Right cardiac atrium (tissue), 5 donors: ENCODE measurements at regions not wholly inside any gene's neighbourhood (a gene's known extent, or its start where the extent isn't known, plus 50 kb on each side); places are given as distances from the start of the nearest gene placed in this dataset.
A peak's percentile ranks its signal among the peaks of the same experiment; 100 is the strongest.

Experiments used
- ATAC-seq, 2 donors: fragments of 200-7000 bp; cut with Tn5 transposase; one replicate each; pipeline versions ENCODE4 v1.8.0 to v1.9.1; 2020; ENCODE audit warnings: moderate library complexity in 2 of 2, mild to moderate bottlenecking in 1 of 2
- DNase-seq, 3 donors: peaks; one replicate each; pipeline ENCODE4 v3.0.0-alpha.2; 2020
- H3K27ac ChIP-seq: one replicate; pipeline ENCODE4 v1.5.1; 2013; ENCODE audit warnings: mild to moderate bottlenecking, low read length, control low read depth, moderate library complexity
- H3K27me3 ChIP-seq: one replicate; pipeline ENCODE4 v1.6.1; 2013; ENCODE audit not compliant: control insufficient read depth, insufficient read depth
- H3K4me1 ChIP-seq: one replicate; pipeline ENCODE4 v1.6.1; 2013; ENCODE audit warnings: low read length; ENCODE audit not compliant: control insufficient read depth, insufficient read depth
- H3K4me3 ChIP-seq: one replicate; pipeline ENCODE4 v1.5.1; 2013; ENCODE audit warnings: low read length, control low read depth
- H3K9me3 ChIP-seq: one replicate; pipeline ENCODE4 v1.6.1; 2013; ENCODE audit warnings: low read length; ENCODE audit not compliant: control insufficient read depth
- WGBS: extraction: QIAGEN DNeasy Blood & Tissue Kit; methylation state at CpG from one replicate; pipeline ENCODE4 v1.1.7; 2013; 5-methylcytosine and 5-hydroxymethylcytosine counted together
- intact Hi-C, 4 donors: fragments of 100-400 bp; cut with DNase I; formaldehyde crosslinking; loops; one replicate each; pipeline versions ENCODE4 v1.11.0 to v1.14.0; 2022 to 2023
- donor health status: healthy with polysubstance abuse.
- donor health status: DM: no; HTN: yes; CAD: no.
- donor health status: DM: no; HTN: no; CAD: no.
- donor health status: DM: no; HTN: yes; CAD: no; lungs with severe emphysema.
- donor health status: DM: yes; HTN: yes; CAD: no.

DNA sequence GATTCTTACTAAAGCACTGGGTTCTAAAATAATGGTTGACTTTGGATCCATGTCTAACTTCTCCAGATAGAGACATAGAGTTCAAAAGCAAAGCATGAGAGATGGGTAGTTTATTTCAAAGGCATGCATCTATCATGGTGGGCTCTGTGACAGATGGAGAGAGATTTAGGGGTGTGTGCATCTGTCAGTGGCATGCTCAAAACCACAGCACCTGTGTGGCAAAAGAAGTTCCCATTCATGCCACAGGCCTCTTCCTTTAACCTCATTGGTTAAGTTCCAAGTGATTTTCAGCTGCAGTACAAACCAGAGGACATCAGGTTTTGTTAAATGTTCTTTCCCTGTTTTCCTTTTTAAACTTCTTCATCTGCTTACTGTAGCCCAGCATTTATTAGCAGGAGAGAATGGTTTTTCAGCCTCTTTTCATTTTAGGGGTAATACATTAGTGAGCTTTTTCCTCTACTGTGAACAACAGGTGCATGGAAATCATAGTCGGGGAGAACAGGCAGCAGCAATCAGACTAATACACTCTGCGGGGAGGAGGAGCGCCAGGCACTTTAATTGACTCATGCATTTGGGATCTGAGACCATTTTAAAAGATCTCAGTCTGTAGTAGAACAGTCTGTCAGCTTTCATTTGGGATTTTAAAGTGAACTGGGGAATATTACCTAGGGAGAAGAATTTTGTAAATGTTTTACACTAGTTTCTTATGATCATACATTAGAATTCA, 52.4 kb upstream of the UPP2 start:
- DNase-seq (no peak), ATAC-seq (no peak)
- no peaks in the 10 kb centered on the region for H3K27me3 ChIP-seq
- no peaks in the 10 kb centered on the region for H3K9me3 ChIP-seq
- H3K4me1 ChIP-seq = no peaks in the 10 kb centered on the region
- 87% methylated on average over 3 of the region's 3 CpGs for WGBS
- no peak overlapping the region for H3K4me3 ChIP-seq
- no peak overlapping the region for H3K27ac ChIP-seq
- intact Hi-C loops = no loop called here

DNA sequence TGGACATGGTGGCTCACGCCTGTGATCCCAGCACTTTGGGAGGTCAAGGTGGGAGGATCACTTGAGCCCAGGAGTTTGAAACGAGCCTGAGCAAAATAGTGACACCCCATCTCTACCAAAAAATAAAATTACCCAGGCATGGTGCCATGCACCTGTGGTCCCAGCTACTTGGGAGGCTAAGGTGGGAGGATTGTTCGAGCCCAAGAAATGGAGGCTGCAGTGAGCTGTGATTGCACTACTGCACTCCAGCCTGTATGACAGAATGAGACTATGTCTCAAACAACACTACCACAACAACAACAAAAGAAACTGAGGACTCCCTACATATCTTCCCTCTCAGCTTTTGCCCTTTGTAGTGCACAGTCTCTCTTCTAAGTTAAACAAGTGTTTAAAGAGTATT, 53.3 kb upstream of the UPP2 start:
- no peaks in the 10 kb centered on the region for H3K27me3 ChIP-seq

DNA sequence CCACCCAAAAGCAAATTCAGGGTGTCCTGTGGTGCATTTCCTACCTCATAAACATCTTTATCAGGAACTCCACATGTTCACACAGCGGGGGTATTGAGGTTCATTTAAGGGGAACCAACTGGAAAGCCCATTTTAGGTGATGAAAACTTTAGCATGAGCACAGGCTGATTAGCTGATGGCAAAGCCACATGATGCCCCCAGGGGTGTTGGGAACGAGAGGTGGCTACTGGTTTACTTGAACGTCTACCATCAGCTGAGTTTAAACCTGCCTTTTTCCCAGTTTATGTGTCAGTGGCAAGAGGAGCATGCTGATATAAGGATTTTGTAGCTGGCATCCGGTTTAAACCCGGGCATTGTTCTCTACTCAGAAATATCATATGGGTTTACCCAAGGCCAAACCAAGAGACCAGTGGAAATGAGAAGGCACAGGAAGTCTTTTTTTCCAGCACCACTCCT, 54.5 kb upstream of the UPP2 start:
- ATAC-seq = peak in 1 of 2 donors; percentile 32
- no peaks in the 10 kb centered on the region for H3K4me1 ChIP-seq
- H3K9me3 ChIP-seq = no peaks in the 10 kb centered on the region
- no peak overlapping the region for H3K27ac ChIP-seq
- intact Hi-C loops = no loop called here
- H3K27me3 ChIP-seq = no peaks in the 10 kb centered on the region
- no peak for DNase-seq
- no peak overlapping the region for H3K4me3 ChIP-seq
- 56% methylated on average over 5 of the region's 5 CpGs for WGBS

More for the DNA sequence above, 53.3 kb upstream of the UPP2 start:
- no peak for DNase-seq
- H3K9me3 ChIP-seq = no peaks in the 10 kb centered on the region
- H3K4me3 ChIP-seq = no peak overlapping the region
- no peak for ATAC-seq
- H3K27ac ChIP-seq = no peak overlapping the region
- H3K4me1 ChIP-seq = no peaks in the 10 kb centered on the region
- intact Hi-C loops = no loop called here
- 94% methylated on average over 3 of the region's 3 CpGs for WGBS

DNA sequence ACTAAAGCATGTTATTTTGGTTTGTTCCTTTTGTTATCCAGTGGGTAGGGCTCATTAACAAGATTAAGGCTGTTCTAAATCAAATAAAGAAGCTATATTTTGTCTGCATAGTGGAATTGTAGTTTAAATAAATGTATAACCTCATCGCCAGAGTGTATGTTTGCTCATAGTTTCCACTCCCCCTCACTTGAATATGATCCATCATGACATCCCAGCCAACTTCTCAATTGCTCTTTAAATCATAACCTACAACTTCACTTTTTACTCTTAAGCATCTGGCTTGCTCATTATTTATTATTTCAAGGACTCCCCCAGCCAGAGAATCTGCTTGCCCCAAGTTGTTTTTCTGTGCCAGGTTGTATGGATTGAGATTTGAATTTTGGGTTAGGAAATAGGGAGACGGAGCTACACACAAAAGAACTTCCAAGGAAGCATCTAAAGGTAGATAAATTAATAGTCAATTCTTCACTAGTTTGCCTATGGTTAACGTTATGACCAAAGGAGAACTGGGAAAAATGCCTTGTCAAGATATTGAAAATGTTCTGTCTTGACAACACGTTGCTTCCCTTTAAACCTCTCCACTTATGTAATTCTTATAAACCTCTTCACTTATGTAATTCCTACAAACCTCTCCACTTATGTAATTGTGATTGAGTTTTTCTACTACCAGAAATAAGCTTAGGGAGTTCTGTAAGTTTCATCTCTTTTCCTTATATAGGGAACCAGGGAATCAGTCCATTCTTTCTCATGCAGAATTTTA, 55.4 kb upstream of the UPP2 start:
- intact Hi-C loops = no loop called here
- H3K4me3 ChIP-seq = no peak overlapping the region
- no peaks in the 10 kb centered on the region for H3K9me3 ChIP-seq
- H3K27me3 ChIP-seq = no peaks in the 10 kb centered on the region
- DNase-seq (no peak), ATAC-seq (no peak)
- no peaks in the 10 kb centered on the region for H3K4me1 ChIP-seq
- WGBS = 59% methylated on average over 4 of the region's 4 CpGs
- no peak overlapping the region for H3K27ac ChIP-seq

DNA sequence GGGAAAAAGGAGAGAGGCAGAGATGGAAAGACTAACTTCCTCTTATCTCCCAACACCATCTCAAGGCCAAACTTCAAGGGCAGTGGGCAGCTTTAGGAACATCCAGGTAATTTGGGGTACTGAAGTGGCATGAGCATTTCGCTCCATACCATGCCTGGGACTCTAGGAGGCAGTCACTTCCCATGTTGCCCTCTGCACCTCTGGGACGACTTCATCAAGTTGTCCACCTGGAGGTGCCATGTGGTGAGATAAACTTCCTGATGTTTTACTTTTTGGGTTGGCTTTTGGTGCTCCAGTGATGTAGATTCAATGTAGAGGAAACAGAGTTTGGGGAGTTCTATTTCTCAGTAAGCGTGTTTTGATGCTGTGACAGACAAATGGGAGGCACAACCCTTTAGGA, 56.3 kb upstream of the UPP2 start:
- Histone ChIP-seq H3K4me3 (no peak overlapping the region), H3K27ac (no peak overlapping the region), H3K9me3 (no peaks in the 10 kb centered on the region), H3K27me3 (no peaks in the 10 kb centered on the region), H3K4me1 (no peaks in the 10 kb centered on the region)
- 80% methylated on average over 3 of the region's 3 CpGs for WGBS
- ATAC-seq (no peak), DNase-seq (no peak)
- intact Hi-C loops = no loop called here

DNA sequence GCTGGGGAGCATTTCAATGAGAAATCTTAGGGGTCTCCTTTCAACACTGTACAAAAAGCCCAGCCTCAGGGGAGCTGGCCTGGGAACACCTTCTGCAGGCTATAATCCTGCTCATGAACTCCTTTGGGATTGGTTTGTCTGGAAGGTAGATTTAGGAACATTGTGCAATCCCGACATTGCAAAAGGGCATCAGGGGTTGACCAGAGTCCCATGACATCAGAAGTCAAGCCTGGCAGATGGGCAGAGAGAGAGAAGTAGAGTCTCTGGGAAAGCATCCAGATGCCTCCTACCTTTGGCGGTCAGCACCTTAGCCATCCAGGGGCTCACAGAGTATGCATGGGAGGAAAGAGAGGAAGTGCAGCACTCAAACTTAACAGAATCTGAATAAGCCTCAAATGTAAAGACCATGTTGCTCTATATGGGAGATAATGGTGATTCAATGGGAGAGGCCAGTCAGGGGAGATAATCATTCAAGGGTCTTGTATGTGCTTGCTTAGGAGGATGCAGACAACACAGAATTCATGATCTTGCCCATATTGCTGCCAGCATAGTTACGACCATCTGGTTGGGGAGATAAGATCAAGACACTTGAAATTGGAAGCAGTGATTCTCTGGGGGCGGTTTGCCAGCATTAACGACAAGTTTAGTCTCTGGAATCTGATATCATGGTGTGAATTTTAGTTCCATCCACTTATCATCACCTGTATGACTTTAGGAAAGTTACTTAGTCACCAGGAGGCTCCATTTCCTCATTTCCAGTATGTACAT, 58.3 kb upstream of the UPP2 start:
- H3K4me3 ChIP-seq = no peak overlapping the region
- WGBS = 62% methylated on average over 5 of the region's 5 CpGs
- peak overlapping the region; percentile 42 for H3K27ac ChIP-seq
- intact Hi-C loops = no loop called here
- no peak for ATAC-seq
- no peaks in the 10 kb centered on the region for H3K27me3 ChIP-seq
- no peaks in the 10 kb centered on the region for H3K4me1 ChIP-seq
- DNase-seq = no peak
- H3K9me3 ChIP-seq = no peaks in the 10 kb centered on the region

DNA sequence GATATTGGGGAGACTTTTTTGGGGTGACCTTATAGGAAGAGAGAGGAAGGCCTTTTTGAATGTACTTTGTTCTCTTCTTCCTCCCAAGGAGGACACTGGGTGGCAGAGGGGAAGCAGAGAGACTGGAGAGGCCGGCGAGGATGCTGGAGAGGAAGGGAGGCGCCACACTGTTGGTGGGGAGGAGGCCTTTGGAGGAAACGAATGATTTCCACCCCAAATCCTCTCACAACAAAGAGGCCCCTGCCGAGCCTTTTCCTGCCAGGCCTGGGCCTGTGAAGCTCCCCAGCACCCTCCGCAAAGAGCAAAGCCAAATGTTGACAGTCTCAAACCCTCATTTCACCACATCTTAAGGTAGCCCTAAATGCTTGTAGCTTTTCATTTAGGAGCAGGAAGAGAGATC, 59.0 kb upstream of the UPP2 start:
- intact Hi-C loops = no loop called here
- H3K27ac ChIP-seq = no peak overlapping the region
- WGBS = 46% methylated on average over 6 of the region's 6 CpGs
- DNase-seq = peak; percentile 12 to 44 (median 36)
- H3K4me1 ChIP-seq = no peaks in the 10 kb centered on the region
- no peak overlapping the region for H3K4me3 ChIP-seq
- H3K9me3 ChIP-seq = no peaks in the 10 kb centered on the region
- no peaks in the 10 kb centered on the region for H3K27me3 ChIP-seq
- peak; percentile 69 to 88 for ATAC-seq

DNA sequence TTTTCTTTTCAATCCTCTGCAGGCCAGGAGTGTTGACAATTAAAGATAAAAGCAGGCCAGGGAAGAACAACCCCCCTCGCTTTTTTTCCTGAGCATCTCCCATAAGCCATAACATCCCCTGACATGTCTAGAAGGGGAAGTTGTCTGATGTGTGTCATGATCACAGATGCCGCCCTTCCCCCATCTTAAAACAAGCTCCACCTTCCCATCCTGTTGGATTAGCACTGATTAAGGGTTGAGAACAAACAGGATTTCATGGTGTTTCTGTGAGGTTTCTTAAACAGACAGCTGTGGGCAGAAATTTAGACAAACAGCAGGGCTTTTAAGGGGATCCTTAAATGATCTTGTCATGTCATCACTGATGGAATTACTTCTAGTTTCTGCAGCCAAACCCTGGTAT, 59.4 kb upstream of the UPP2 start:
- WGBS = 31% methylated on average over 2 of the region's 2 CpGs
- Histone ChIP-seq H3K9me3 (no peaks in the 10 kb centered on the region), H3K4me3 (no peak overlapping the region), H3K27me3 (no peaks in the 10 kb centered on the region), H3K27ac (no peak overlapping the region), H3K4me1 (no peaks in the 10 kb centered on the region)
- DNase-seq (no peak), ATAC-seq (peak in 1 of 2 donors; percentile 78)
- intact Hi-C loops = no loop called here

DNA sequence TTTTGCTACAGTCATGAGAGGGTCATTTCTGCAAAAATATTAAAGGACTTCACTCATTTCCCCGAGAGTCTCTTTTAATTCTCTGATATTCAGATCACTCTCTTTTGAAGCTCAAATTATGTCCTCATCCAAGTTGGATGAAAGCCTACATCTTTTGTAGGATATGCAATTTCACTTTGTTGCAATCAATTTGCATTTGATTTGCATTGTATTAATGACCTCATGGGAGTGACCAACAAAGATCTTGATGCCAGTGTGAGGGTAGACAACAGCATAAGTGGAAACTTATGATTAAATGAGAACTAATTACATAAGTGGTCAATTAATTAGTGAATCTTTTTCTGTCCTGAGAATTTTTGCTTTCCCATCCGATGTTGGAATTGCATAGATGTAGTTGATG, 60.3 kb upstream of the UPP2 start:
- no peaks in the 10 kb centered on the region for H3K4me1 ChIP-seq
- DNase-seq (no peak), ATAC-seq (no peak)
- intact Hi-C loops = no loop called here
- H3K27ac ChIP-seq = no peak overlapping the region
- 78% methylated on average over 2 of the region's 2 CpGs for WGBS
- no peaks in the 10 kb centered on the region for H3K9me3 ChIP-seq
- H3K27me3 ChIP-seq = no peaks in the 10 kb centered on the region
- H3K4me3 ChIP-seq = no peak overlapping the region

DNA sequence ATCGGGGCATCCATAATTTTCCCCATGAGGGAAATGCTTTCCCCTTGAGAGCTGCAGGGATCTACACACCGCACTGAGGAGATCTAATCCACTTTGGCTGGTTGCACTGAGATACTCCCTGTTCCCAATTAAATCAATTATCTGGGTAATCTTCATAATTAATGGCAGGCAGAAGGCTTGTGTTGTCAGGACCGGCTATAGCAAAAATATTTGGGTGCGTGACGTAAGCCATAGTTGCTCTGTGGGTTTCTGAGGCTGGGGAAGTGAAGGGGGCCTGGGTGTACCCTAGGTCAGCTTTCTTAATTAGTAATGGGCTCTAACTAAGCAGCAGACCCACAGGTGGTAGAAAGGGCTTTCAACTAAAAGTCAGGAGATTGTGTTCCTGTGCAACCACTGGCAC, 62.8 kb upstream of the UPP2 start:
- ATAC-seq (no peak), DNase-seq (no peak)
- no peak overlapping the region for H3K4me3 ChIP-seq
- no peaks in the 10 kb centered on the region for H3K9me3 ChIP-seq
- intact Hi-C loops = no loop called here
- H3K4me1 ChIP-seq = no peaks in the 10 kb centered on the region
- H3K27ac ChIP-seq = no peak overlapping the region
- H3K27me3 ChIP-seq = no peaks in the 10 kb centered on the region
- 93% methylated on average over 5 of the region's 5 CpGs for WGBS
